Suprapubic skin (tissue), 4 donors: ENCODE measurements at regions not wholly inside any gene's neighbourhood (a gene's known extent, or its start where the extent isn't known, plus 50 kb on each side); places are given as distances from the start of the nearest gene placed in this dataset.
"Not testable (repeated sequence)": the region's sequence is repeated elsewhere in the genome, so short reads cannot be mapped to it uniquely, and the experiment has no call there.

ENCODE experiments used
- DNase-seq, 2 donors: peaks; one replicate each; pipeline ENCODE4 v3.0.0-alpha.2; 2019; ENCODE audit warnings: low spot score in 2 of 2
- H3K27ac ChIP-seq: fragments of 200-600 bp; sonication (generic); one replicate; pipeline ENCODE4 v1.5.1; 2019
- H3K27me3 ChIP-seq: fragments of 200-600 bp; sonication (generic); one replicate; pipeline ENCODE4 v1.5.1; 2019
- H3K36me3 ChIP-seq: fragments of 200-600 bp; sonication (generic); one replicate; pipeline ENCODE4 v1.5.1; 2019
- H3K4me1 ChIP-seq: fragments of 200-600 bp; sonication (generic); one replicate; pipeline ENCODE4 v1.5.1; 2019
- H3K4me3 ChIP-seq: fragments of 200-600 bp; sonication (generic); one replicate; pipeline ENCODE4 v1.5.1; 2019; ENCODE audit warnings: mild to moderate bottlenecking
- H3K9me3 ChIP-seq: fragments of 200-600 bp; sonication (generic); one replicate; pipeline ENCODE4 v1.5.1; 2019
- CTCF ChIP-seq, 2 donors: fragments of 200-600 bp in 1 of 2; fragments of 450-650 bp in 1 of 2; sonication (generic) in 1 of 2; IDR thresholded peaks; one replicate each; pipeline ENCODE4 v1.5.1; 2016 to 2019; ENCODE audit warnings: antibody characterized with exemption in 2 of 2, mild to moderate bottlenecking in 1 of 2, moderate library complexity in 1 of 2
- EP300 ChIP-seq: sonication (generic); formaldehyde crosslinking; IDR thresholded peaks from one replicate; pipeline ENCODE4 v1.6.1; 2017; ENCODE audit warnings: antibody characterized with exemption
- POLR2A ChIP-seq, 2 donors: fragments of 450-650 bp; IDR thresholded peaks; one replicate each; pipeline ENCODE4 v1.6.1; 2017; ENCODE audit warnings: antibody characterized with exemption in 2 of 2, mild to moderate bottlenecking in 2 of 2, moderate library complexity in 2 of 2
- POLR2AphosphoS5 ChIP-seq, 3 donors: sonication (generic); formaldehyde crosslinking; IDR thresholded peaks; one replicate each; pipeline ENCODE4 v1.6.1; 2017; ENCODE audit warnings: antibody characterized with exemption in 3 of 3
- WGBS: methylation state at CpG from one replicate; pipeline ENCODE4 v1.1.5; 2018; 5-methylcytosine and 5-hydroxymethylcytosine counted together

DNA sequence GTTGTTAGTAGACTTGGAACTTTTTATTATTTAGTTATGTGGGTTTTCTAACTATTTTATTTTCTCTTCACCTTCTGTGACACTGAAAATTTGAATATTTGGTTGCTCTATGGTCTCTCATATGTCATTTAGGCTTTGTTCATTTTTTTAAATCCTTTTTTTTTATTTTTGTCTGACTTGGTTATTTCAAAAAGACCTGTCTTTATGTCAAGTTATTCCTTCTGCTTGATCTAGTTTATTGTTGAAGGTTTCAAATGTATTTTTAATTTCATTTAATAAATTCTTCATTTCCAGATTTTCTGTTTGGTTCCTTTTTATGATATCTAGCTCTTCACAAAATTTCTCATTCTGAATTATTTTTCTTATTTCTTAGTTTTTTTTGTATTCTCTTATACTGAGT is 160.6 kb upstream of the ATP5MC3 start:
- Histone ChIP-seq H3K9me3 (peaks cover 26% of the 10 kb centered on the region), H3K36me3 (no peaks in the 10 kb centered on the region), H3K4me3 (no peak overlapping the region), H3K27me3 (peaks cover 2% of the 10 kb centered on the region), H3K4me1 (no peaks in the 10 kb centered on the region), H3K27ac (no peak overlapping the region)
- no peak for TF ChIP-seq POLR2AphosphoS5 (IDR thresholded peaks at IDR 0.05)
- TF ChIP-seq EP300, result no peak
- no peak for TF ChIP-seq POLR2A (IDR thresholded peaks at IDR 0.05)
- TF ChIP-seq CTCF (IDR thresholded peaks at IDR 0.05), result no peak
- DNase-seq, result no peak

DNA sequence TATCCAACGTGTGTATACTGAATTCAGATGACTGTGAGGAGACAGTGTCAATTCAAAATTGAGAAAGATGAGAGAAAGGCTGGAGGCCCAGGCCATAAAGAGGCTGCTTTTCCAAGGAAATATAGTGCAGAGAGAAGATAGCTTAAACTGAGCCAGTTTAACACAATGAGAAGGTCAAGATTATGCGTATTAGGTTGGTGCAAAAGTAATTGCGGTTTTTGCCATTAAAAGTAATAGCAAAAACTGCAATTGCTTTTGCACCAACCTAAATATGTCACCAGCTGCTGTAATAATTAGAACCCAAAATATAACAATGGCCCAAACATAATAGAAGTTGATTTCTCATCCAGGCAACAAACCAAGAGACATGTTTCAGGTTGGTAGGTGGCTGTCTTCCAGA is 148.7 kb upstream of the ATP5MC3 start:
- H3K4me3 ChIP-seq, result no peak overlapping the region
- H3K9me3 ChIP-seq, result peaks cover 9% of the 10 kb centered on the region
- no peaks in the 10 kb centered on the region for H3K27me3 ChIP-seq
- DNase-seq, result no peak
- H3K4me1 ChIP-seq, result no peaks in the 10 kb centered on the region
- WGBS, result 75% methylated on average over 3 of the region's 3 CpGs
- TF ChIP-seq POLR2AphosphoS5 (IDR thresholded peaks at IDR 0.05), result no peak
- no peak for TF ChIP-seq EP300
- no peak for TF ChIP-seq CTCF (IDR thresholded peaks at IDR 0.05)
- no peak for TF ChIP-seq POLR2A (IDR thresholded peaks at IDR 0.05)
- H3K36me3 ChIP-seq, result no peaks in the 10 kb centered on the region
- no peak overlapping the region for H3K27ac ChIP-seq

- peaks cover 9% of the 10 kb centered on the region for H3K9me3 ChIP-seq
- H3K4me3 ChIP-seq, result no peak overlapping the region
- peaks cover 4% of the 10 kb centered on the region for H3K27me3 ChIP-seq
- 68% methylated on average over 3 of the region's 3 CpGs for WGBS
- no peak for DNase-seq
- H3K36me3 ChIP-seq, result no peaks in the 10 kb centered on the region
- no peaks in the 10 kb centered on the region for H3K4me1 ChIP-seq
- TF ChIP-seq POLR2A (IDR thresholded peaks at IDR 0.05), result no peak
- no peak for TF ChIP-seq EP300
- TF ChIP-seq POLR2AphosphoS5 (IDR thresholded peaks at IDR 0.05), result no peak
- no peak for TF ChIP-seq CTCF (IDR thresholded peaks at IDR 0.05)
- no peak overlapping the region for H3K27ac ChIP-seq
These were observed 145.3 kb upstream of the ATP5MC3 start for GRCh38 chr2:175326801-175327200.

GRCh38 chr2:175326164-175326563 is 144.7 kb upstream of the ATP5MC3 start:
- not testable (repeated sequence) for H3K27ac ChIP-seq

DNA sequence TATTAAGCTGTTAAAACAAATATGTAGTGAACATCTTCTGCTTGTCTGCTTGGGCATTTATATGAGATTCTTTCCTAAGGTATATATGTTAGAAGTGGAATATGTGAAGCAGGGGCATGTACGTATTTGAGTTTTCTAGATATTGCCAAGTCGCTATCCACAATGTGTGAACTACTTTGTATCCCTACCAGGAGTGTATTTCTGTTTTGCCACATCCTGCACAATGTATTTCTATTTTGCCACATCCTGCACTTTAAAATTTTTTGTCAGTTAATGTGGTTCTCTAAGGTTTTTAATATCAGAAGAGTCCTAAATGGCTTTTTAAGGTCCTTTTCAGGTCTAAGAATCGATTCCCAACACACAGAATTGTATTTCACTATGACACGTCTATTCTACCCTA is 141.7 kb upstream of the ATP5MC3 start:
- 86% methylated on average over 4 of the region's 4 CpGs for WGBS
- DNase-seq, result no peak
- no peaks in the 10 kb centered on the region for H3K4me1 ChIP-seq
- TF ChIP-seq POLR2AphosphoS5 (IDR thresholded peaks at IDR 0.05) (no peak), POLR2A (IDR thresholded peaks at IDR 0.05) (no peak), EP300 (no peak), CTCF (IDR thresholded peaks at IDR 0.05) (no peak)
- H3K4me3 ChIP-seq, result no peak overlapping the region
- H3K36me3 ChIP-seq, result no peaks in the 10 kb centered on the region
- H3K27me3 ChIP-seq, result peaks cover 4% of the 10 kb centered on the region
- no peak overlapping the region for H3K27ac ChIP-seq
- H3K9me3 ChIP-seq, result peaks cover 9% of the 10 kb centered on the region

More at GRCh38 chr2:175326164-175326563, 144.7 kb upstream of the ATP5MC3 start:
- not testable (repeated sequence) for H3K4me3 ChIP-seq, H3K9me3 ChIP-seq, H3K36me3 ChIP-seq, H3K4me1 ChIP-seq, H3K27me3 ChIP-seq, DNase-seq
- WGBS, result 87% methylated on average over 2 of the region's 2 CpGs

- DNase-seq, result no peak
- Histone ChIP-seq H3K4me1 (no peaks in the 10 kb centered on the region), H3K36me3 (no peaks in the 10 kb centered on the region), H3K27me3 (peaks cover 4% of the 10 kb centered on the region), H3K4me3 (no peak overlapping the region), H3K27ac (no peak overlapping the region), H3K9me3 (no peaks in the 10 kb centered on the region)
- no peak for TF ChIP-seq EP300
- no peak for TF ChIP-seq POLR2AphosphoS5 (IDR thresholded peaks at IDR 0.05)
- no peak for TF ChIP-seq POLR2A (IDR thresholded peaks at IDR 0.05)
- TF ChIP-seq CTCF (IDR thresholded peaks at IDR 0.05), result no peak
- WGBS, result 38% methylated on average over 2 of the region's 2 CpGs
These were observed 137.0 kb upstream of the ATP5MC3 start for GRCh38 chr2:175318542-175318941.
